Erythroblast (primary cell): ENCODE measurements at regions not wholly inside any gene's neighbourhood (a gene's known extent, or its start where the extent isn't known, plus 50 kb on each side); places are given as distances from the start of the nearest gene placed in this dataset.
"Not testable (repeated sequence)": the region's sequence is repeated elsewhere in the genome, so short reads cannot be mapped to it uniquely, and the experiment has no call there.

ENCODE experiments used
- GATA1 ChIP-seq: IDR thresholded peaks from 2 replicates; pipeline ENCODE4 v1.6.1; 2011; ENCODE audit warnings: low read depth, mild to moderate bottlenecking, control low read depth, low read length, moderate library complexity
- POLR2A ChIP-seq: IDR thresholded peaks from 2 replicates; pipeline ENCODE4 v1.6.1; 2011; ENCODE audit warnings: mild to moderate bottlenecking, low read length

GRCh38 chr20:29519610-29520241, 1737.7 kb upstream of the DEFB115 start:
- TF ChIP-seq POLR2A, GATA1: not testable (repeated sequence)
